CD4-positive, alpha-beta T cell treated with Interleukin-12 subunit alpha and Interleukin-12 subunit beta, for 1 hour (primary cell): ENCODE measurements at regions not wholly inside any gene's neighbourhood (a gene's known extent, or its start where the extent isn't known, plus 50 kb on each side); places are given as distances from the start of the nearest gene placed in this dataset.
"Not testable (repeated sequence)": the region's sequence is repeated elsewhere in the genome, so short reads cannot be mapped to it uniquely, and the experiment has no call there.

Source experiments
- DNase-seq: peaks from one replicate; pipeline ENCODE4 v3.0.0-alpha.2; 2020

- DNase-seq: no peak
These were observed 316.2 kb downstream of the ETAA1 start for GRCh38 chr2:67713376-67713775.

- no peak for DNase-seq
These were observed 319.8 kb downstream of the ETAA1 start for GRCh38 chr2:67716895-67717396.

GRCh38 chr2:67717692-67718091, 320.6 kb downstream of the ETAA1 start:
- DNase-seq: no peak

GRCh38 chr2:67719351-67719750, 322.2 kb downstream of the ETAA1 start:
- DNase-seq: no peak

GRCh38 chr2:67721516-67721915, 324.4 kb downstream of the ETAA1 start:
- no peak for DNase-seq

GRCh38 chr2:67724261-67724660, 327.1 kb downstream of the ETAA1 start:
- DNase-seq: no peak

GRCh38 chr2:67725731-67726130, 328.6 kb downstream of the ETAA1 start:
- DNase-seq: no peak

- no peak for DNase-seq
These were observed 329.3 kb downstream of the ETAA1 start for GRCh38 chr2:67726416-67726815.

GRCh38 chr2:67727131-67727530, 330.0 kb downstream of the ETAA1 start:
- DNase-seq: no peak

- no peak for DNase-seq
These were observed 330.5 kb downstream of the ETAA1 start for GRCh38 chr2:67727623-67728022.

- no peak for DNase-seq
These were observed 332.3 kb downstream of the ETAA1 start for GRCh38 chr2:67729474-67729873.

- DNase-seq: no peak
These were observed 329.3 kb downstream of the C1D start for GRCh38 chr2:67733517-67733916.

- DNase-seq: no peak
These were observed 310.6 kb downstream of the C1D start for GRCh38 chr2:67752199-67752598.

GRCh38 chr2:67752969-67753368, 309.8 kb downstream of the C1D start:
- no peak for DNase-seq

- DNase-seq: no peak
These were observed 307.5 kb downstream of the C1D start for GRCh38 chr2:67755156-67755882.

- DNase-seq: no peak
These were observed 301.8 kb downstream of the C1D start for GRCh38 chr2:67760995-67761394.

- no peak for DNase-seq
These were observed 291.4 kb downstream of the C1D start for GRCh38 chr2:67771380-67771779.

GRCh38 chr2:67772216-67773170, 290.3 kb downstream of the C1D start:
- no peak for DNase-seq

GRCh38 chr2:67773851-67774250, 289.0 kb downstream of the C1D start:
- DNase-seq: no peak

GRCh38 chr2:67776276-67776675, 286.5 kb downstream of the C1D start:
- no peak for DNase-seq

- DNase-seq: no peak
These were observed 285.8 kb downstream of the C1D start for GRCh38 chr2:67777010-67777409.

GRCh38 chr2:67777836-67778429, 284.9 kb downstream of the C1D start:
- DNase-seq: no peak

GRCh38 chr2:67780841-67781240, 282.0 kb downstream of the C1D start:
- not testable (repeated sequence) for DNase-seq
